DND-41 (cell line): ENCODE measurements at regions not wholly inside any gene's neighbourhood (a gene's known extent, or its start where the extent isn't known, plus 50 kb on each side); places are given as distances from the start of the nearest gene placed in this dataset.

Experiments used
- CTCF ChIP-seq: IDR thresholded peaks from 2 replicates; pipeline ENCODE4 v1.5.1; 2012; ENCODE audit warnings: borderline replicate concordance, low read length, moderate library complexity, mild to moderate bottlenecking; ENCODE audit not compliant: poor library complexity, severe bottlenecking; ENCODE audit errors: extremely low read depth
- EZH2 ChIP-seq: IDR thresholded peaks from 3 replicates; pipeline ENCODE4 v1.6.1; 2012; ENCODE audit warnings: borderline replicate concordance, low read depth, mild to moderate bottlenecking, moderate library complexity, low read length, inconsistent platforms; ENCODE audit not compliant: severe bottlenecking

DNA sequence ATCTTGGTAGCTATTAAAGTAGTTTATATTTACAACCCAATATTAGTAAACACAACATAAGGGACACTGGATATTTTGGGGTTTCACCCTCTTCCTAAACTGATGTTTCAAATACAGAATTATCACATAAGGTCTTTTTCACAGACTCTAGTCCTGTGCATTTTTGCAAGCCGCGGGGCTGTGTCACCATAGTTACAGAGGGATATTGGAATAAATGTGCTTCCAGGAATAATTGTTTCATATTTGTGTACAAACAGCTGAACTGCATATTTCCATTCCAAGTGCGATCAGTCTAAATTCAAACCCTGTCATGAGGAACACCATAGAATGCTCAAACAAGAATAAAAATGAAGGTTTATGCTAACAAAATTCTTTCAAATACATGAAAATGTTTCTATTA is 762.5 kb upstream of the ARGLU1 start:
- TF ChIP-seq CTCF (no peak), EZH2 (no peak)
